Transverse colon (tissue), 4 donors: ENCODE measurements at regions not wholly inside any gene's neighbourhood (a gene's known extent, or its start where the extent isn't known, plus 50 kb on each side); places are given as distances from the start of the nearest gene placed in this dataset.

Experiments used
- POLR2AphosphoS5 ChIP-seq, 3 donors: sonication (generic); formaldehyde crosslinking; IDR thresholded peaks; one replicate each; pipeline ENCODE4 v1.6.1; 2016; ENCODE audit warnings: antibody characterized with exemption in 3 of 3
- TF ChIP-seq, protein P1 (sequence below), 5 experiments: fragments of 200-600 bp in 3 of 5; fragments of 450-650 bp in 2 of 5; sonication (generic) in 3 of 5; IDR thresholded peaks; 1 replicate in 2 of 5; 2 replicates in 3 of 5; pipeline ENCODE4 v1.5.1; 2016 to 2017; ENCODE audit warnings: antibody characterized with exemption in 5 of 5, inconsistent platforms in 3 of 5, mild to moderate bottlenecking in 2 of 5, moderate library complexity in 1 of 5

DNA sequence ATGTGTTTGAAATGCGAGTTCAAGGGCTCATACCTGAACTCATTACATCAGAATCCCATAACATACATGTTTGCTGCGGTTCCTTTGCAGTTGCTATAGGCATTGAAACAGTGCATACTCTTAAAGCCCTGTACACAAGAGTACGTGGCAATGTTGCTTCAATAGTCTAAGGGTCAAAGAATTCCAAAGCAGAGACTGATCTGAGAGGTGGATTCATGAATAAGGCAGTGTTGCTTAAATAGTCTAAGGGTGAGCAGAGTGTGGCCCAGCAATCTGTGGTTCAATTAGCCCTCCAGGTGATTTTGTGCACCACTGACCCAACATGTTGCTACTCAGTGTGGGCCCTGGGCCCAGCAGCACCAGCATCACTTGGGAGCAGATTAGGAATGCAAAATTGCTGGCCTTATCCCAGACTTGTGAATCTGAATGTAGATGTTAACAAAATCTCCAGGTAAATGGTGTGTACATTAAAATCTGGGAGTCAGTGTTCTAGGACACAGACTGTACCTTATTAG lies 314.7 kb upstream of the UMPS start:
- TF ChIP-seq, protein P1, sequence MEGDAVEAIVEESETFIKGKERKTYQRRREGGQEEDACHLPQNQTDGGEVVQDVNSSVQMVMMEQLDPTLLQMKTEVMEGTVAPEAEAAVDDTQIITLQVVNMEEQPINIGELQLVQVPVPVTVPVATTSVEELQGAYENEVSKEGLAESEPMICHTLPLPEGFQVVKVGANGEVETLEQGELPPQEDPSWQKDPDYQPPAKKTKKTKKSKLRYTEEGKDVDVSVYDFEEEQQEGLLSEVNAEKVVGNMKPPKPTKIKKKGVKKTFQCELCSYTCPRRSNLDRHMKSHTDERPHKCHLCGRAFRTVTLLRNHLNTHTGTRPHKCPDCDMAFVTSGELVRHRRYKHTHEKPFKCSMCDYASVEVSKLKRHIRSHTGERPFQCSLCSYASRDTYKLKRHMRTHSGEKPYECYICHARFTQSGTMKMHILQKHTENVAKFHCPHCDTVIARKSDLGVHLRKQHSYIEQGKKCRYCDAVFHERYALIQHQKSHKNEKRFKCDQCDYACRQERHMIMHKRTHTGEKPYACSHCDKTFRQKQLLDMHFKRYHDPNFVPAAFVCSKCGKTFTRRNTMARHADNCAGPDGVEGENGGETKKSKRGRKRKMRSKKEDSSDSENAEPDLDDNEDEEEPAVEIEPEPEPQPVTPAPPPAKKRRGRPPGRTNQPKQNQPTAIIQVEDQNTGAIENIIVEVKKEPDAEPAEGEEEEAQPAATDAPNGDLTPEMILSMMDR (IDR thresholded peaks at IDR 0.05) = no peak
- no peak for TF ChIP-seq POLR2AphosphoS5 (IDR thresholded peaks at IDR 0.05)
